ENCODE measurements at regions not wholly inside any gene's neighbourhood (a gene's known extent, or its start where the extent isn't known, plus 50 kb on each side); places are given as distances from the start of the nearest gene placed in this dataset.

DNA sequence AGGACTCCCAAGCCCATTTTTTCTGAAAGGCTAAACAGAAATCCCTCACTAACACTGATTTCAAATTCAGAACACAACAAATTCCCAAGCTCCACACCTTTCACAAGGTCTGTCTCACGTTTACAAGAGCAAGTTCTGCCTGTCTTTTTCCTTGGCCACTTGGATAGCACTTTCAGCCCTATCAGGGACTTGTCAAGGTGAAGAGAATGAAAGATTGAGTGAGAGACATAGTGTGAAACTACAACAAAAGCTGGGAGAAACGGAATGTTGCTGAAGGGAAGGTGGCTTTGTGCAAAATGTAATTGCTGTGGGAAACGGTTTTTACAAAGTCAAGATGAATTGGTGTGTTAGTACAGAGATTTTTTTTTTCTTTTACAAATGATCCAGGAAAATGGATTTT lies 89.4 kb upstream of the GATA6 start:
- H3K36me3 ChIP-seq (ENCODE audit: control insufficient read depth, insufficient read depth, low read length): no peaks in the 10 kb centered on the region
- H3K27me3 ChIP-seq (ENCODE audit: control insufficient read depth, insufficient read depth, low read length): peaks cover 2% of the 10 kb centered on the region
- FAIRE-seq: no peak
- H3K4me3 ChIP-seq (ENCODE audit: low read depth, low read length): no peak overlapping the region
- DNase-seq (ENCODE audit: low read depth): no peak
- TF ChIP-seq, protein P1, sequence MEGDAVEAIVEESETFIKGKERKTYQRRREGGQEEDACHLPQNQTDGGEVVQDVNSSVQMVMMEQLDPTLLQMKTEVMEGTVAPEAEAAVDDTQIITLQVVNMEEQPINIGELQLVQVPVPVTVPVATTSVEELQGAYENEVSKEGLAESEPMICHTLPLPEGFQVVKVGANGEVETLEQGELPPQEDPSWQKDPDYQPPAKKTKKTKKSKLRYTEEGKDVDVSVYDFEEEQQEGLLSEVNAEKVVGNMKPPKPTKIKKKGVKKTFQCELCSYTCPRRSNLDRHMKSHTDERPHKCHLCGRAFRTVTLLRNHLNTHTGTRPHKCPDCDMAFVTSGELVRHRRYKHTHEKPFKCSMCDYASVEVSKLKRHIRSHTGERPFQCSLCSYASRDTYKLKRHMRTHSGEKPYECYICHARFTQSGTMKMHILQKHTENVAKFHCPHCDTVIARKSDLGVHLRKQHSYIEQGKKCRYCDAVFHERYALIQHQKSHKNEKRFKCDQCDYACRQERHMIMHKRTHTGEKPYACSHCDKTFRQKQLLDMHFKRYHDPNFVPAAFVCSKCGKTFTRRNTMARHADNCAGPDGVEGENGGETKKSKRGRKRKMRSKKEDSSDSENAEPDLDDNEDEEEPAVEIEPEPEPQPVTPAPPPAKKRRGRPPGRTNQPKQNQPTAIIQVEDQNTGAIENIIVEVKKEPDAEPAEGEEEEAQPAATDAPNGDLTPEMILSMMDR (IDR thresholded peaks at IDR 0.05; ENCODE audit: insufficient read depth, low read length, severe bottlenecking): no peak

GRCh38 chr18:22082408-22082807 lies 87.0 kb upstream of the GATA6 start:
- Histone ChIP-seq H3K27me3 (ENCODE audit: control insufficient read depth, insufficient read depth, low read length) (peaks cover 2% of the 10 kb centered on the region), H3K36me3 (ENCODE audit: control insufficient read depth, insufficient read depth, low read length) (no peaks in the 10 kb centered on the region), H3K4me3 (ENCODE audit: low read depth, low read length) (no peak overlapping the region)
- DNase-seq (ENCODE audit: low read depth): no peak
- TF ChIP-seq, protein P1 (IDR thresholded peaks at IDR 0.05; ENCODE audit: insufficient read depth, low read length, severe bottlenecking): no peak
- no peak for FAIRE-seq

DNA sequence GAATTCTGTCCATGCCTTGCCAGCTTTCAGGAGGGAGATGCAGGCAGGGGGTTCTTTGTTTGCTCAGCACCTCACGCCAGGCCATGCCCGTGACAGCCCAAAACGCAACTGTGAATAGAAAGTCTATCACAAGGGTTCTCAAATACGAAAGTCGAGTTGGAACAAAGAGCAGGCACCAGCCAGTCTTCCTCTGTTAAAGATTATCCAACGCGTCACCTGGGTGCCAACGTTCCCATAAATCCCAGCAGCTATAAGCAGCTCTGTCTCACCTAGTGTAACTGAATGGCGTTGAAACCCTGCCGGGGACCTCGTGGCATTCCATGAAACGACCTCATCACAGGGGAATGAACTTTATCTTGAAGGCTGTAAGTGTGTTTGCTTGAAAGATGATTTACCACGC lies 84.8 kb upstream of the GATA6 start:
- FAIRE-seq: peak; percentile 23
- no peak overlapping the region for H3K4me3 ChIP-seq (ENCODE audit: low read depth, low read length)
- H3K36me3 ChIP-seq (ENCODE audit: control insufficient read depth, insufficient read depth, low read length): no peaks in the 10 kb centered on the region
- DNase-seq (ENCODE audit: low read depth): no peak
- H3K27me3 ChIP-seq (ENCODE audit: control insufficient read depth, insufficient read depth, low read length): peaks cover 2% of the 10 kb centered on the region
- TF ChIP-seq, protein P1 (IDR thresholded peaks at IDR 0.05; ENCODE audit: insufficient read depth, low read length, severe bottlenecking): no peak

- peaks cover 2% of the 10 kb centered on the region for H3K27me3 ChIP-seq (ENCODE audit: control insufficient read depth, insufficient read depth, low read length)
- TF ChIP-seq, protein P1 (IDR thresholded peaks at IDR 0.05; ENCODE audit: insufficient read depth, low read length, severe bottlenecking): no peak
- no peaks in the 10 kb centered on the region for H3K36me3 ChIP-seq (ENCODE audit: control insufficient read depth, insufficient read depth, low read length)
- H3K4me3 ChIP-seq (ENCODE audit: low read depth, low read length): no peak overlapping the region
- DNase-seq (ENCODE audit: low read depth): no peak
- FAIRE-seq: no peak
Measured at GRCh38 chr18:22086973-22087372, 82.4 kb upstream of the GATA6 start.

GRCh38 chr18:22088029-22088428 lies 81.4 kb upstream of the GATA6 start:
- Histone ChIP-seq H3K36me3 (ENCODE audit: control insufficient read depth, insufficient read depth, low read length) (no peaks in the 10 kb centered on the region), H3K27me3 (ENCODE audit: control insufficient read depth, insufficient read depth, low read length) (peaks cover 2% of the 10 kb centered on the region), H3K4me3 (ENCODE audit: low read depth, low read length) (no peak overlapping the region)
- TF ChIP-seq, protein P1 (IDR thresholded peaks at IDR 0.05; ENCODE audit: insufficient read depth, low read length, severe bottlenecking): no peak
- FAIRE-seq (peak; percentile 47), DNase-seq (ENCODE audit: low read depth) (peak; percentile 76)

DNA sequence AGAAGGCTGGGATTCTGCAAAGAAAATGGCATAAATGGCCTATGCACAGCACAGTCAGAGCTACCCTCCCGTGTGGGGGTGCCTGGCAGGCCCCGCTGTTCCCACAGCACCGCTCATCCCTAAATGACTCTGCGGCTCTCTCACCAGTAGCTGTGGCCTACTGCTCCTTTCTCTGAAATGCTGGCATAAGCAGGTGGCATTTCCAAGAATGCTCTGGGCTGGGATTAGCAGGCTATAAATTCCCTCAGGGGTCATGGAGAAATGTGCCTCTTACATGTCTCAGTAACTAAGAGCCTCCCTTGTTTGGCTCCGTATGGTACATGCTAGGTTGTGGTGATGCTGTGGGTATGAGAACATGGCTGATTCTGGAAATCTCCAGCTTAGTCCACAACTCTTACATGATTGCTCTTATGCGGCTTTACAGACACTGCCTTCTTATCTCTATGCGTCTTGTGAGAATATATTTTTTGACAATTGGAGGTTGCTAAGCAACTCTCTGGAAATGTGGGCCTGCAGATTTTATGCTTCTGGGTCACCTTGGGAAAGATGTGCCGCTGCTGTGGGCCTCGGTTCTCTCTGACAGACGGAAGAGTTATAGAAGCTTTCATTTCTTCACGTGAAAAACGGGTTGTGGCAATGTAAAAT lies 80.3 kb upstream of the GATA6 start:
- H3K27me3 ChIP-seq (ENCODE audit: control insufficient read depth, insufficient read depth, low read length): peaks cover 3% of the 10 kb centered on the region

More for the DNA sequence above, 80.3 kb upstream of the GATA6 start:
- no peak for DNase-seq (ENCODE audit: low read depth)
- H3K4me3 ChIP-seq (ENCODE audit: low read depth, low read length): no peak overlapping the region
- TF ChIP-seq, protein P1 (IDR thresholded peaks at IDR 0.05; ENCODE audit: insufficient read depth, low read length, severe bottlenecking): no peak
- H3K36me3 ChIP-seq (ENCODE audit: control insufficient read depth, insufficient read depth, low read length): no peaks in the 10 kb centered on the region
- no peak for FAIRE-seq
